Neuronal stem cell (in vitro differentiated cells): ENCODE measurements at regions not wholly inside any gene's neighbourhood (a gene's known extent, or its start where the extent isn't known, plus 50 kb on each side); places are given as distances from the start of the nearest gene placed in this dataset.

ENCODE experiments used
- DNase-seq: peaks from one replicate; pipeline ENCODE4 v3.0.0-alpha.2; 2013; ENCODE audit warnings: low spot score
- H2AFZ ChIP-seq: one replicate; pipeline ENCODE4 v1.6.1; 2013; ENCODE audit warnings: mild to moderate bottlenecking, low read length, inconsistent platforms
- H2AK5ac ChIP-seq: 2 replicates; pipeline ENCODE4 v1.6.1; 2013; ENCODE audit warnings: low read depth, mild to moderate bottlenecking, inconsistent platforms, low read length, moderate library complexity, mixed read lengths
- H2BK120ac ChIP-seq: 2 replicates; pipeline ENCODE4 v1.6.1; 2013; ENCODE audit warnings: low read depth, mild to moderate bottlenecking, inconsistent platforms, low read length, moderate library complexity, mixed read lengths
- H2BK12ac ChIP-seq: one replicate; pipeline ENCODE4 v1.6.1; 2013; ENCODE audit warnings: low read length, inconsistent platforms
- H2BK15ac ChIP-seq: 2 replicates; pipeline ENCODE4 v1.6.1; 2013; ENCODE audit warnings: mild to moderate bottlenecking, low read length, inconsistent platforms, mixed read lengths
- H2BK5ac ChIP-seq: one replicate; pipeline ENCODE4 v1.6.1; 2013; ENCODE audit warnings: inconsistent platforms, mild to moderate bottlenecking, low read length, moderate library complexity
- H3K14ac ChIP-seq: one replicate; pipeline ENCODE4 v1.6.1; 2013; ENCODE audit warnings: low read length, inconsistent platforms
- H3K18ac ChIP-seq: 2 replicates; pipeline ENCODE4 v1.6.1; 2013; ENCODE audit warnings: low read length, inconsistent platforms
- H3K23ac ChIP-seq: 2 replicates; pipeline ENCODE4 v1.6.1; 2013; ENCODE audit warnings: low read depth, mild to moderate bottlenecking, mixed read lengths, low read length, inconsistent platforms; ENCODE audit not compliant: poor library complexity
- H3K27ac ChIP-seq: replicated peaks from 3 replicates; pipeline ENCODE4 v1.5.1; 2013; ENCODE audit warnings: low read length, inconsistent platforms
- H3K27me3 ChIP-seq, 3 experiments: 2 replicates each; pipeline ENCODE4 v1.6.1; 2013; ENCODE audit warnings: low read length in 3 of 3, mild to moderate bottlenecking in 2 of 3, inconsistent platforms in 1 of 3, low read depth in 1 of 3, mixed read lengths in 1 of 3, moderate library complexity in 1 of 3; ENCODE audit not compliant: control insufficient read depth in 3 of 3, insufficient read depth in 3 of 3
- H3K36me3 ChIP-seq, 2 donors: replicated peaks in 1 of 2; 2 replicates each; pipeline ENCODE4 v1.6.1; 2013; ENCODE audit warnings: low read length in 2 of 2; ENCODE audit not compliant: control insufficient read depth in 2 of 2, insufficient read depth in 2 of 2
- H3K4ac ChIP-seq: 2 replicates; pipeline ENCODE4 v1.6.1; 2013; ENCODE audit warnings: inconsistent platforms, mild to moderate bottlenecking, low read length, moderate library complexity
- H3K4me1 ChIP-seq, 2 donors: 1 replicate in 1 of 2; 2 replicates in 1 of 2; pipeline ENCODE4 v1.6.1; 2013; ENCODE audit warnings: low read length in 2 of 2, low read depth in 1 of 2; ENCODE audit not compliant: control insufficient read depth in 2 of 2, insufficient read depth in 1 of 2
- H3K4me2 ChIP-seq: one replicate; pipeline ENCODE4 v1.6.1; 2013; ENCODE audit warnings: mild to moderate bottlenecking, low read length, inconsistent platforms; ENCODE audit not compliant: insufficient read depth, poor library complexity, severe bottlenecking
- H3K4me3 ChIP-seq, 2 donors: 2 replicates each; pipeline ENCODE4 v1.5.1; 2013; ENCODE audit warnings: low read length in 2 of 2, mild to moderate bottlenecking in 2 of 2, inconsistent platforms in 1 of 2, moderate library complexity in 1 of 2
- H3K79me1 ChIP-seq: one replicate; pipeline ENCODE4 v1.6.1; 2013; ENCODE audit warnings: low read depth, mild to moderate bottlenecking, inconsistent platforms, low read length, moderate library complexity
- H3K9ac ChIP-seq: one replicate; pipeline ENCODE4 v1.6.1; 2013; ENCODE audit warnings: mild to moderate bottlenecking, low read depth, low read length, inconsistent platforms; ENCODE audit not compliant: poor library complexity
- H3K9me3 ChIP-seq, 2 donors: replicated peaks in 1 of 2; 2 replicates each; pipeline versions ENCODE3 to v1.6.1; 2013; ENCODE audit warnings: low read length in 2 of 2, mild to moderate bottlenecking in 2 of 2, inconsistent platforms in 1 of 2, low read depth in 1 of 2, mixed read lengths in 1 of 2, moderate library complexity in 1 of 2; ENCODE audit not compliant: control insufficient read depth in 2 of 2, insufficient read depth in 1 of 2
- H4K8ac ChIP-seq: one replicate; pipeline ENCODE4 v1.6.1; 2013; ENCODE audit warnings: low read depth, mild to moderate bottlenecking, inconsistent platforms, low read length, moderate library complexity
- H4K91ac ChIP-seq: one replicate; pipeline ENCODE4 v1.6.1; 2013; ENCODE audit warnings: low read length, low read depth, mild to moderate bottlenecking, inconsistent platforms; ENCODE audit not compliant: poor library complexity
- WGBS, 2 donors: extraction: QIAGEN DNeasy Blood & Tissue Kit; methylation state at CpG; one replicate each; pipeline ENCODE4 v1.1.7; 2013; ENCODE audit warnings: missing lambda C conversion rate in 2 of 2, mixed read lengths in 1 of 2; ENCODE audit not compliant: insufficient read length in 2 of 2, insufficient replicate concordance in 1 of 2; ENCODE audit errors: extremely low coverage in 2 of 2; 5-methylcytosine and 5-hydroxymethylcytosine counted together

- H3K36me3 ChIP-seq, result no peaks in the 10 kb centered on the region
- H3K79me1 ChIP-seq, result no peaks in the 10 kb centered on the region
- no peak overlapping the region for H3K4me2 ChIP-seq
- no peak overlapping the region for H3K14ac ChIP-seq
- no peak overlapping the region for H3K23ac ChIP-seq
- no peak overlapping the region for H3K18ac ChIP-seq
- H3K4ac ChIP-seq, result no peak overlapping the region
- no peak overlapping the region for H4K8ac ChIP-seq
- DNase-seq, result no peak
- no peak overlapping the region for H3K4me3 ChIP-seq
- no peak overlapping the region for H2AK5ac ChIP-seq
- H2BK15ac ChIP-seq, result no peak overlapping the region
- no peak overlapping the region for H3K27ac ChIP-seq
- H2BK120ac ChIP-seq, result no peak overlapping the region
- peaks cover 0 to 1% (median 0%) of the 10 kb centered on the region in 3 experiments for H3K27me3 ChIP-seq
- H2BK12ac ChIP-seq, result no peak overlapping the region
- H2AFZ ChIP-seq, result no peak overlapping the region
- H3K9ac ChIP-seq, result no peak overlapping the region
- no CpG with 5 or more reads among the region's 2 CpGs for WGBS, 2 donors
- H4K91ac ChIP-seq, result no peak overlapping the region
- peaks cover 9 to 10% of the 10 kb centered on the region in 2 donors for H3K9me3 ChIP-seq
- H3K4me1 ChIP-seq, result no peaks in the 10 kb centered on the region
- H2BK5ac ChIP-seq, result no peak overlapping the region
These were observed 142.0 kb downstream of the TMEM30B start for GRCh38 chr14:61139006-61139599.

- Histone ChIP-seq H3K27me3 (no peaks in the 10 kb centered on the region), H3K14ac (no peak overlapping the region), H3K9ac (no peak overlapping the region), H3K36me3 (no peaks in the 10 kb centered on the region), H4K91ac (no peak overlapping the region), H2AFZ (no peak overlapping the region), H3K4me3 (no peak overlapping the region), H3K23ac (no peak overlapping the region), H3K4me1 (no peaks in the 10 kb centered on the region), H4K8ac (no peak overlapping the region), H3K9me3 (no peaks in the 10 kb centered on the region), H3K4me2 (no peak overlapping the region), H3K18ac (no peak overlapping the region), H3K79me1 (no peaks in the 10 kb centered on the region), H2AK5ac (no peak overlapping the region), H3K4ac (no peak overlapping the region), H2BK12ac (no peak overlapping the region), H2BK15ac (no peak overlapping the region), H2BK120ac (no peak overlapping the region), H2BK5ac (no peak overlapping the region), H3K27ac (no peak overlapping the region)
- no CpG with 5 or more reads among the region's 6 CpGs for WGBS, 2 donors
- no peak for DNase-seq
These were observed 148.2 kb downstream of the TMEM30B start for GRCh38 chr14:61132894-61133293.

GRCh38 chr14:61132336-61132735 lies 148.8 kb downstream of the TMEM30B start:
- no peak overlapping the region for H2AFZ ChIP-seq
- no peaks in the 10 kb centered on the region for H3K36me3 ChIP-seq
- H3K4ac ChIP-seq, result no peak overlapping the region
- no peak overlapping the region for H2BK15ac ChIP-seq
- H2BK120ac ChIP-seq, result no peak overlapping the region
- H3K27me3 ChIP-seq, result no peaks in the 10 kb centered on the region
- WGBS, 2 donors, result no CpG with 5 or more reads among the region's 3 CpGs
- H4K91ac ChIP-seq, result no peak overlapping the region
- H2AK5ac ChIP-seq, result no peak overlapping the region
- no peak overlapping the region for H3K18ac ChIP-seq
- no peak overlapping the region for H2BK12ac ChIP-seq
- peaks cover 0 to 4% of the 10 kb centered on the region in 2 donors for H3K4me1 ChIP-seq
- DNase-seq, result no peak
- H3K27ac ChIP-seq, result no peak overlapping the region
- no peak overlapping the region for H3K14ac ChIP-seq
- H4K8ac ChIP-seq, result no peak overlapping the region
- no peak overlapping the region for H3K9ac ChIP-seq
- no peak overlapping the region for H3K23ac ChIP-seq
- no peak overlapping the region for H2BK5ac ChIP-seq
- no peak overlapping the region for H3K4me2 ChIP-seq
- H3K79me1 ChIP-seq, result no peaks in the 10 kb centered on the region
- H3K9me3 ChIP-seq, result no peaks in the 10 kb centered on the region
- H3K4me3 ChIP-seq, result no peak overlapping the region

- Histone ChIP-seq H4K8ac (no peak overlapping the region), H3K27ac (no peak overlapping the region), H3K79me1 (no peaks in the 10 kb centered on the region), H2AFZ (no peak overlapping the region), H4K91ac (no peak overlapping the region), H3K4ac (no peak overlapping the region), H3K4me2 (no peak overlapping the region), H3K14ac (no peak overlapping the region), H3K9ac (no peak overlapping the region), H2BK120ac (no peak overlapping the region), H3K36me3 (no peaks in the 10 kb centered on the region), H3K27me3 (no peaks in the 10 kb centered on the region), H2AK5ac (no peak overlapping the region), H2BK15ac (no peak overlapping the region), H3K4me1 (peaks cover 3 to 17% of the 10 kb centered on the region in 2 donors), H3K9me3 (no peaks in the 10 kb centered on the region), H3K4me3 (no peak overlapping the region), H3K23ac (no peak overlapping the region), H3K18ac (peak overlapping the region; percentile 36), H2BK12ac (no peak overlapping the region), H2BK5ac (no peak overlapping the region)
- no peak for DNase-seq
- no CpG with 5 or more reads among the region's 10 CpGs for WGBS, 2 donors
These were observed 149.6 kb downstream of the SLC38A6 start for GRCh38 chr14:61130512-61131260.
